Right lobe of liver (tissue), 6 donors: ENCODE measurements at regions not wholly inside any gene's neighbourhood (a gene's known extent, or its start where the extent isn't known, plus 50 kb on each side); places are given as distances from the start of the nearest gene placed in this dataset.

Source experiments
- ATAC-seq, 4 donors: fragments of 200-7000 bp; cut with Tn5 transposase; one replicate each; pipeline ENCODE4 v1.9.1; 2020; ENCODE audit warnings: mild to moderate bottlenecking in 4 of 4, moderate library complexity in 4 of 4
- DNase-seq, 3 donors: peaks; one replicate each; pipeline ENCODE4 v3.0.0-alpha.2; 2020
- H3K27ac ChIP-seq, 3 donors: fragments of 200-600 bp; one replicate each; pipeline ENCODE4 v1.8.0; 2022
- H3K27me3 ChIP-seq, 2 donors: fragments of 200-600 bp; one replicate each; pipeline ENCODE4 v1.8.0; 2022
- H3K36me3 ChIP-seq, 4 donors: fragments of 200-600 bp; sonication (generic) in 1 of 4; one replicate each; pipeline versions ENCODE4 v1.5.1 to v1.8.0; 2017 to 2022; ENCODE audit warnings: control low read depth in 1 of 4
- H3K4me1 ChIP-seq, 4 donors: fragments of 200-600 bp; sonication (generic) in 1 of 4; one replicate each; pipeline versions ENCODE4 v1.5.1 to v1.8.0; 2017 to 2022; ENCODE audit warnings: control low read depth in 1 of 4
- H3K4me3 ChIP-seq, 3 donors: fragments of 200-600 bp; one replicate each; pipeline ENCODE4 v1.8.0; 2022
- H3K9me3 ChIP-seq, 4 donors: fragments of 200-600 bp; sonication (generic) in 1 of 4; one replicate each; pipeline versions ENCODE4 v1.5.1 to v1.8.0; 2017 to 2022; ENCODE audit warnings: control low read depth in 1 of 4
- CTCF ChIP-seq, 4 donors: fragments of 200-600 bp in 3 of 4; fragments of 450-650 bp in 1 of 4; IDR thresholded peaks; one replicate each; pipeline versions ENCODE4 v1.5.1 to v1.8.0; 2016 to 2022; ENCODE audit warnings: antibody characterized with exemption in 4 of 4, mild to moderate bottlenecking in 2 of 4
- POLR2A ChIP-seq: fragments of 450-650 bp; IDR thresholded peaks from one replicate; pipeline ENCODE4 v1.6.1; 2017; ENCODE audit warnings: antibody characterized with exemption, mild to moderate bottlenecking
- WGBS: methylation state at CpG from one replicate; pipeline ENCODE4 v1.1.6; 2018; ENCODE audit warnings: low coverage, low lambda C conversion rate; ENCODE audit not compliant: insufficient coverage; ENCODE audit errors: missing lambda C conversion rate; 5-methylcytosine and 5-hydroxymethylcytosine counted together
- intact Hi-C, 2 donors: fragments of 100-400 bp; cut with DNase I; formaldehyde crosslinking; loops; one replicate each; pipeline versions ENCODE4 v1.11.2 to v1.14.1; 2022
- donor health status: DM: no; HTN: yes; CAD: no.
- donor health status: DM: no; HTN: no; CAD: no.
- donor health status: DM: no; HTN: no; CAD: no.
- donor health status: DM: no; HTN: yes; CAD: no.
- donor health status: DM: no; HTN: yes; CAD: no.

DNA sequence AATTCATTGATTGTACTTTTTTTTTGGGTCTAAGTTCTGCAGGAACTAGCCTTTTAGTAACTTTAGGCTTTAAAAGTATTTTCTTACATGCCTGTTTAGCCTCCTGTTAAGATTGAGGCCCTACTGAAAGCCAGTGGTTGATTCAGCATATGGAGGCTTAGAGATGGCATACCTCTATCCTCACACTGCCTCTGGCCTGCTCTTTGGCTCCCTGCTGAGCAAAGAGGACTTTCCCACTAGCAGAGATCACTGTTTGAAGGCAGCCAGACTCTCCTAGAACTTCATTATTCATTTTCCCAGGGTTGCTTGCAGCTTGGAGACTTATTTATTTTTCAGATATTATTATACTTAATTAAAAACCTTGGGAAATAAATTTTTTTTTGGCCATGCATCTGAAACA, 405.6 kb upstream of the MEX3C start:
- Histone ChIP-seq H3K4me3 (no peak overlapping the region), H3K27ac (no peak overlapping the region), H3K36me3 (no peaks in the 10 kb centered on the region), H3K9me3 (peaks cover 0 to 2% (median 0%) of the 10 kb centered on the region in 4 donors), H3K4me1 (no peaks in the 10 kb centered on the region), H3K27me3 (no peaks in the 10 kb centered on the region)
- no peak for TF ChIP-seq CTCF (IDR thresholded peaks at IDR 0.05)
- ATAC-seq (no peak), DNase-seq (no peak)
- intact Hi-C loops = no loop called here

DNA sequence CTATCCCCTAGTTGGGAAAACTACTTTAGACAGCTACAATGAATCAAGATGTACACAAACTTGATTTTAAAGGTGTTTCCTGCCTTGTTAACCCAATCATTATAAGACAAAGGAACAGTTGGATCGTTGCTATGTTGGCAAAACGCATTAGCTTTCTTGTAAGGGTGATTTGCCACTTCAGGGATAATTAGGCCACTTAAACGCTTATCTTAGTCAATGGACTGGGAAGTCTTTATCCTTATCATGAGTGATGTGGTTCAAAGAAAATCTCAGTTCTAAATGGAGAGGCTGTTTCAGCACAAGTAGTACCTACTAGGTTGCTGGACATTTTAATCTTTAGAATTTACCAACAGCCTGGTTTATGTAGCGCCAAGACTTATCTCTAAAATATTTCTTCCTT, 406.1 kb upstream of the MEX3C start:
- no peak for DNase-seq
- WGBS = 21% methylated on average over 4 of the region's 4 CpGs
- TF ChIP-seq CTCF (IDR thresholded peaks at IDR 0.05) = no peak
- TF ChIP-seq POLR2A = no peak

GRCh38 chr18:51610481-51610880, 413.0 kb upstream of the MEX3C start:
- WGBS = 80% methylated on average over 1 of the region's 1 CpG
- Histone ChIP-seq H3K27ac (no peak overlapping the region), H3K4me1 (no peaks in the 10 kb centered on the region), H3K9me3 (peaks cover 0 to 4% (median 0%) of the 10 kb centered on the region in 4 donors), H3K27me3 (no peaks in the 10 kb centered on the region), H3K4me3 (no peak overlapping the region), H3K36me3 (no peaks in the 10 kb centered on the region)
- TF ChIP-seq CTCF (IDR thresholded peaks at IDR 0.05) (no peak), POLR2A (no peak)
- intact Hi-C loops = no loop called here
- DNase-seq (no peak), ATAC-seq (no peak)

More for the DNA sequence above, 406.1 kb upstream of the MEX3C start:
- Histone ChIP-seq H3K4me1 (no peaks in the 10 kb centered on the region), H3K36me3 (no peaks in the 10 kb centered on the region), H3K27ac (no peak overlapping the region), H3K27me3 (no peaks in the 10 kb centered on the region), H3K4me3 (no peak overlapping the region), H3K9me3 (peaks cover 0 to 4% (median 0%) of the 10 kb centered on the region in 4 donors)
- no peak for ATAC-seq
- intact Hi-C loops = no loop called here

DNA sequence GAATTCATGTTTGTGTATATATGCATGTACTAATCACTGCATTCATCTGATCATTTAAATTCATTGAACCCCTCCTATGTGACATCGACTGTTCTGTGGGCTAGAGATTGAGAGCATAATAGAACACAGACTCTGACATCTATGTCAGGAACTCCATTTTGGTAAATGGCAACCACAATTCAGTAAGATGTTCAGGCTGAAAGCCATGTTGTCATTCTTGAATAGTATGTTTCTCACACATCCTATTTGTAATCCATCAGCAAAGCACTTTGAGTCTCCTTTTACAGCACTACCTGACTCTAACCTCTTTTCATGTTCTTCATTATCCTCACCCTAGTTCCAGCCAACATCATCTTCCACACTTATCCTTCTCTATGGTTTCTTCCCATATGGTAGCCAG, 413.8 kb upstream of the MEX3C start:
- 50% methylated on average over 1 of the region's 1 CpG for WGBS
- H3K9me3 ChIP-seq = peaks cover 0 to 4% (median 0%) of the 10 kb centered on the region in 4 donors
- no peak overlapping the region for H3K4me3 ChIP-seq
- no peak overlapping the region for H3K27ac ChIP-seq
- TF ChIP-seq CTCF (IDR thresholded peaks at IDR 0.05) = no peak
- TF ChIP-seq POLR2A = no peak
- H3K4me1 ChIP-seq = no peaks in the 10 kb centered on the region
- intact Hi-C loops = no loop called here
- ATAC-seq (no peak), DNase-seq (no peak)
- H3K36me3 ChIP-seq = no peaks in the 10 kb centered on the region
- no peaks in the 10 kb centered on the region for H3K27me3 ChIP-seq

DNA sequence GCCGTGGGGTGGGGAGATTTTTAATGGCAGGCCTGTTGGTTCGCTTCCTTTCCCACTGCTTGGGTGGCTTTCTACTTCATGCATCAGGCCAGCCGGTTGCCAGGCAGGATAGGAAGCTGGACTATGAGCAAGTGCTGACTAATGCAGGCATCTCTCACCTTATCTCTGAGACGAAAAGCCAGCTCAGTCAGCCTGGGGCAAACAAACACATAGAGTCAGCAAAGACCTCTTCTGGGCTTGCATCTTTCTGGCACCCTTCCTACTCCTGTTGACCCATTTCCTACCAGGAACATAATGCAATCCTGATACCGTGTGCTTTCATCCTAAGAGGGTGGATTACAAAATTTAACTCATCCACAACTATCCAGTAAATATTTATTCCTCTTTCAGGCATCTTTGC, 416.6 kb upstream of the MEX3C start:
- Histone ChIP-seq H3K36me3 (no peaks in the 10 kb centered on the region), H3K4me3 (no peak overlapping the region), H3K4me1 (no peaks in the 10 kb centered on the region), H3K9me3 (no peaks in the 10 kb centered on the region), H3K27me3 (no peaks in the 10 kb centered on the region), H3K27ac (no peak overlapping the region)
- ATAC-seq = peak in 2 of 4 donors; percentile 48 to 82
- intact Hi-C loops = no loop called here
- 22% methylated on average over 5 of the region's 5 CpGs for WGBS
- TF ChIP-seq CTCF (IDR thresholded peaks at IDR 0.05) = no peak
- no peak for TF ChIP-seq POLR2A
- DNase-seq = peak in 1 of 3 donors; percentile 21
